ENCODE measurements at regions not wholly inside any gene's neighbourhood (a gene's known extent, or its start where the extent isn't known, plus 50 kb on each side); places are given as distances from the start of the nearest gene placed in this dataset.

- TF ChIP-seq CTCF (IDR thresholded peaks at IDR 0.05): no peak
- no peak for TF ChIP-seq POLR2A (IDR thresholded peaks at IDR 0.05)
These were observed 290.7 kb downstream of the KLF6 start for GRCh38 chr10:3494131-3494837.
